KMS-11 (cell line): ENCODE measurements at regions not wholly inside any gene's neighbourhood (a gene's known extent, or its start where the extent isn't known, plus 50 kb on each side); places are given as distances from the start of the nearest gene placed in this dataset.

ENCODE experiments used
- H2AFZ ChIP-seq: fragments of 200-600 bp; sonication (generic); 2 replicates; pipeline ENCODE4 v1.6.1; 2016; ENCODE audit warnings: antibody characterized with exemption, mixed run types, low read depth
- H3K27ac ChIP-seq: fragments of 200-600 bp; sonication (generic); 2 replicates; pipeline ENCODE4 v1.6.1; 2016; ENCODE audit warnings: mild to moderate bottlenecking, mixed run types
- H3K27me3 ChIP-seq: fragments of 200-600 bp; sonication (generic); 2 replicates; pipeline ENCODE4 v1.6.1; 2017; ENCODE audit warnings: mild to moderate bottlenecking, low read depth, mixed run types, moderate library complexity; ENCODE audit not compliant: insufficient read depth
- H3K36me3 ChIP-seq: fragments of 200-600 bp; sonication (generic); 2 replicates; pipeline ENCODE4 v1.6.1; 2017; ENCODE audit warnings: mild to moderate bottlenecking, mixed run types; ENCODE audit not compliant: insufficient read depth
- H3K4me1 ChIP-seq: fragments of 200-600 bp; sonication (generic); 2 replicates; pipeline ENCODE4 v1.6.1; 2016; ENCODE audit warnings: mild to moderate bottlenecking, low read depth, mixed run types; ENCODE audit not compliant: poor library complexity, severe bottlenecking
- H3K4me2 ChIP-seq: fragments of 200-600 bp; sonication (generic); 2 replicates; pipeline ENCODE4 v1.7.0; 2016; ENCODE audit warnings: mild to moderate bottlenecking, mixed run types
- H3K4me3 ChIP-seq: fragments of 200-600 bp; sonication (generic); IDR thresholded peaks from 2 replicates; pipeline ENCODE4 v1.6.1; 2017; ENCODE audit warnings: low read depth, low read length, mixed read lengths; ENCODE audit not compliant: insufficient read depth
- H3K79me2 ChIP-seq: fragments of 200-600 bp; sonication (generic); 2 replicates; pipeline ENCODE4 v1.6.1; 2016; ENCODE audit warnings: low read depth, mixed run types; ENCODE audit not compliant: insufficient read depth
- H3K9ac ChIP-seq: fragments of 200-600 bp; sonication (generic); 2 replicates; pipeline ENCODE4 v1.6.1; 2016; ENCODE audit warnings: mild to moderate bottlenecking, mixed run types
- H4K20me1 ChIP-seq: fragments of 200-600 bp; sonication (generic); 2 replicates; pipeline ENCODE4 v1.6.1; 2016; ENCODE audit warnings: mild to moderate bottlenecking, mixed run types; ENCODE audit not compliant: insufficient read depth
- TF ChIP-seq, protein P1 (sequence below): fragments of 200-600 bp; sonication (generic); conservative IDR thresholded peaks from 2 replicates; pipeline ENCODE4 v1.6.1; 2017; ENCODE audit warnings: low read depth, mild to moderate bottlenecking, antibody characterized with exemption, low read length, moderate library complexity, mixed read lengths

GRCh38 chr7:52854681-52855080, 180.8 kb upstream of the POM121L12 start:
- Histone ChIP-seq H3K36me3 (no peaks in the 10 kb centered on the region), H3K27ac (peak overlapping the region; percentile 79), H3K4me3 (no peak overlapping the region), H3K9ac (peak overlapping the region; percentile 0; the same call in 1 of the 2 replicates), H4K20me1 (no peaks in the 10 kb centered on the region), H3K4me1 (peaks cover 39% of the 10 kb centered on the region), H3K79me2 (no peaks in the 10 kb centered on the region), H3K27me3 (no peaks in the 10 kb centered on the region), H2AFZ (peak overlapping the region; percentile 50; the same call in 1 of the 2 replicates), H3K4me2 (peak overlapping the region; percentile 41)
- TF ChIP-seq, protein P1, sequence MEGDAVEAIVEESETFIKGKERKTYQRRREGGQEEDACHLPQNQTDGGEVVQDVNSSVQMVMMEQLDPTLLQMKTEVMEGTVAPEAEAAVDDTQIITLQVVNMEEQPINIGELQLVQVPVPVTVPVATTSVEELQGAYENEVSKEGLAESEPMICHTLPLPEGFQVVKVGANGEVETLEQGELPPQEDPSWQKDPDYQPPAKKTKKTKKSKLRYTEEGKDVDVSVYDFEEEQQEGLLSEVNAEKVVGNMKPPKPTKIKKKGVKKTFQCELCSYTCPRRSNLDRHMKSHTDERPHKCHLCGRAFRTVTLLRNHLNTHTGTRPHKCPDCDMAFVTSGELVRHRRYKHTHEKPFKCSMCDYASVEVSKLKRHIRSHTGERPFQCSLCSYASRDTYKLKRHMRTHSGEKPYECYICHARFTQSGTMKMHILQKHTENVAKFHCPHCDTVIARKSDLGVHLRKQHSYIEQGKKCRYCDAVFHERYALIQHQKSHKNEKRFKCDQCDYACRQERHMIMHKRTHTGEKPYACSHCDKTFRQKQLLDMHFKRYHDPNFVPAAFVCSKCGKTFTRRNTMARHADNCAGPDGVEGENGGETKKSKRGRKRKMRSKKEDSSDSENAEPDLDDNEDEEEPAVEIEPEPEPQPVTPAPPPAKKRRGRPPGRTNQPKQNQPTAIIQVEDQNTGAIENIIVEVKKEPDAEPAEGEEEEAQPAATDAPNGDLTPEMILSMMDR, result no peak

- Histone ChIP-seq H3K36me3 (no peaks in the 10 kb centered on the region), H4K20me1 (no peaks in the 10 kb centered on the region)
Observed at GRCh38 chr7:52851547-52851946, 183.9 kb upstream of the POM121L12 start.

DNA sequence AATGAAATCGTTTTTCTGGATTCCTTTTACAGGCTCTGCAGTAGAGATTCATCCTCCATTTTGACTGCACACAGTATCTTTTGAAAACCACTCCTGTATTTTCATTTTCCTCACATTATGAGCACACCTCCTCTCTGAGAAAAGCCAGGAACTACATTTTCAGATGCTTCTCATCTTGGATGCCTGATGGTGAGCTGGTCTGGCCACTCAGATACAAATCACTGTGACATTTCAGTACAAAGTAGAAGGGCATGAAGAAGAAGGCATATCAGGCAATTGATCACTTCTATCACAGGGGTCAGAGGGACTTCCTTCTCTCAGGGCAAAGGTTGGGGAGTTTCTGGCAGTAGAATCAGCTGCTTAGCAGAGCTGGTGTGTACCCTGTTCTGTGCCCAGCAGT, 192.0 kb upstream of the POM121L12 start:
- Histone ChIP-seq H2AFZ (no peak overlapping the region), H3K27me3 (no peaks in the 10 kb centered on the region), H3K4me3 (no peak overlapping the region), H3K9ac (no peak overlapping the region), H4K20me1 (no peaks in the 10 kb centered on the region), H3K4me2 (no peak overlapping the region), H3K79me2 (no peaks in the 10 kb centered on the region), H3K4me1 (peaks cover 13% of the 10 kb centered on the region), H3K27ac (no peak overlapping the region), H3K36me3 (no peaks in the 10 kb centered on the region)
- TF ChIP-seq, protein P1, result no peak

More at GRCh38 chr7:52851547-52851946, 183.9 kb upstream of the POM121L12 start:
- no peak overlapping the region for H3K4me2 ChIP-seq
- H3K4me1 ChIP-seq, result peaks cover 33% of the 10 kb centered on the region
- no peak overlapping the region for H3K4me3 ChIP-seq
- no peak overlapping the region for H3K27ac ChIP-seq
- no peaks in the 10 kb centered on the region for H3K79me2 ChIP-seq
- H2AFZ ChIP-seq, result no peak overlapping the region
- TF ChIP-seq, protein P1, result no peak
- H3K27me3 ChIP-seq, result no peaks in the 10 kb centered on the region
- H3K9ac ChIP-seq, result no peak overlapping the region

DNA sequence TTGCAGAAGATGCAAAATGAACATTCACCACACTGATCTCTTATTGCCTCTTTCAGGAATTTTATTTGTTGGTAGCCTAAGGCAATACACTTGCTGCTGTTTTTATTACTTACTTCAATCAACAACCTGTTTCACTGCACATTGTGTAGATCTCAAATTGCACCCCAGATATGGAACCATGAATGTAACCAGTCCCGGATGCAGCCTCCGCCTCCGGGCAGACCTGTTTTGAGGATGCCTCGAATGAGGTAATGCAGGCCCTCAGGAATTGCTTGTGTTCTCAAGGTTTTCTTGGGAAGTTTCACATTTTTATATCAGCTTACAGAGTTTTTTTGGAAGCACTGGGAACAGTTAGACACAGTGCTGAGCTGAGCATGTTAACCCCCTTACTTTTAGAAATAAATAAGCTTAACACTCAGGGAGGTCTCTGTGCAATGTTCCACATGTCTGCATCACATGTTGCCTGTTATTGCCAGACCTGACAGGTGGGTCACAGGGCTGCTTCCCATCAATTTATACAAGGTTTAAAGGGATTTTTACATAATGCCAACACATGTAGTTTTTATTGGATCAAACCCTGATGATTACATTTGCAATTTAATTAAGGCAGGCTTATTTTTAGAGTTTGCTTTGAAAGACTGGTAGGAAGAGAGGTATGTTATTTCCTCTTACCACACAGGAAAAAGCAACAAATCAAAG, 193.1 kb upstream of the POM121L12 start:
- Histone ChIP-seq H3K4me3 (no peak overlapping the region), H3K79me2 (no peaks in the 10 kb centered on the region), H2AFZ (no peak overlapping the region), H3K36me3 (no peaks in the 10 kb centered on the region), H4K20me1 (no peaks in the 10 kb centered on the region), H3K4me2 (no peak overlapping the region), H3K27me3 (no peaks in the 10 kb centered on the region), H3K4me1 (peaks cover 13% of the 10 kb centered on the region), H3K9ac (no peak overlapping the region), H3K27ac (no peak overlapping the region)
- TF ChIP-seq, protein P1, result no peak
